Progenitor cell of endocrine pancreas (in vitro differentiated cells): ENCODE measurements at regions not wholly inside any gene's neighbourhood (a gene's known extent, or its start where the extent isn't known, plus 50 kb on each side); places are given as distances from the start of the nearest gene placed in this dataset.
A peak's percentile ranks its signal among the peaks of the same experiment; 100 is the strongest.
"Not testable (repeated sequence)": the region's sequence is repeated elsewhere in the genome, so short reads cannot be mapped to it uniquely, and the experiment has no call there.

Source experiments
- DNase-seq: peaks from one replicate; pipeline ENCODE4 v3.0.0; 2021; ENCODE audit warnings: low spot score; ENCODE audit not compliant: unreplicated experiment
- H3K27ac Mint-ChIP-seq: 2 replicates; pipeline ENCODE4 v1.8.0; 2021; ENCODE audit warnings: mild to moderate bottlenecking, moderate library complexity, mixed read lengths
- H3K27me3 Mint-ChIP-seq: 2 replicates; pipeline ENCODE4 v1.8.0; 2021; ENCODE audit warnings: mixed read lengths
- H3K36me3 Mint-ChIP-seq: 2 replicates; pipeline ENCODE4 v1.8.0; 2022; ENCODE audit warnings: mixed read lengths; ENCODE audit not compliant: insufficient read depth
- H3K4me1 Mint-ChIP-seq: 2 replicates; pipeline ENCODE4 v1.8.0; 2021; ENCODE audit warnings: low read depth, mixed read lengths
- H3K4me3 Mint-ChIP-seq: 2 replicates; pipeline ENCODE4 v1.8.0; 2021; ENCODE audit warnings: low read depth, mild to moderate bottlenecking, moderate library complexity, mixed read lengths
- H3K9me3 Mint-ChIP-seq: 2 replicates; pipeline ENCODE4 v1.8.0; 2021; ENCODE audit warnings: low read depth, mixed read lengths
- CTCF ChIP-seq: fragments of 200-600 bp; sonication (generic); IDR thresholded peaks from one replicate; pipeline ENCODE4 v1.5.0; 2021; ENCODE audit warnings: antibody characterized with exemption, mild to moderate bottlenecking; ENCODE audit not compliant: unreplicated experiment

GRCh38 chr5:147112899-147113298 lies 121.9 kb upstream of the STK32A start:
- peaks cover 15% of the 10 kb centered on the region for H3K4me1 Mint-ChIP-seq

GRCh38 chr5:147113967-147114366 lies 120.9 kb upstream of the STK32A start:
- peak overlapping the region; percentile 17 for H3K27ac Mint-ChIP-seq
- no peaks in the 10 kb centered on the region for H3K36me3 Mint-ChIP-seq

More at GRCh38 chr5:147112899-147113298, 121.9 kb upstream of the STK32A start:
- no peak for DNase-seq
- no peak overlapping the region for H3K4me3 Mint-ChIP-seq
- H3K36me3 Mint-ChIP-seq = no peaks in the 10 kb centered on the region
- no peak for TF ChIP-seq CTCF
- peaks cover 12% of the 10 kb centered on the region for H3K9me3 Mint-ChIP-seq
- H3K27ac Mint-ChIP-seq = no peak overlapping the region
- H3K27me3 Mint-ChIP-seq = no peaks in the 10 kb centered on the region

GRCh38 chr5:147139759-147140158 lies 95.1 kb upstream of the STK32A start:
- H3K27me3 Mint-ChIP-seq, H3K4me3 Mint-ChIP-seq, DNase-seq: not testable (repeated sequence)
- Mint-ChIP-seq H3K27ac (peak overlapping the region; percentile 92), H3K36me3 (peaks cover 28% of the 10 kb centered on the region), H3K4me1 (peaks cover 21% of the 10 kb centered on the region), H3K9me3 (peaks cover 32% of the 10 kb centered on the region)

More at GRCh38 chr5:147113967-147114366, 120.9 kb upstream of the STK32A start:
- TF ChIP-seq CTCF = no peak
- Mint-ChIP-seq H3K4me3 (no peak overlapping the region), H3K4me1 (peaks cover 15% of the 10 kb centered on the region), H3K9me3 (peaks cover 19% of the 10 kb centered on the region), H3K27me3 (no peaks in the 10 kb centered on the region)
- DNase-seq = no peak

GRCh38 chr5:147140558-147140957 lies 94.3 kb upstream of the STK32A start:
- DNase-seq = no peak
- Mint-ChIP-seq H3K27ac (peak overlapping the region; percentile 92), H3K36me3 (peaks cover 28% of the 10 kb centered on the region), H3K4me1 (peaks cover 21% of the 10 kb centered on the region), H3K27me3 (no peaks in the 10 kb centered on the region), H3K4me3 (peak overlapping the region; percentile 4), H3K9me3 (peaks cover 32% of the 10 kb centered on the region)
- peak; percentile 11 for TF ChIP-seq CTCF

GRCh38 chr5:147141580-147141979 lies 93.2 kb upstream of the STK32A start:
- DNase-seq, H3K4me3 Mint-ChIP-seq, H3K27me3 Mint-ChIP-seq: not testable (repeated sequence)
- Mint-ChIP-seq H3K9me3 (peaks cover 32% of the 10 kb centered on the region), H3K36me3 (peaks cover 28% of the 10 kb centered on the region), H3K27ac (peak overlapping the region; percentile 52), H3K4me1 (peaks cover 21% of the 10 kb centered on the region)

- peaks cover 21% of the 10 kb centered on the region for H3K4me1 Mint-ChIP-seq
- TF ChIP-seq CTCF = no peak
Measured at GRCh38 chr5:147143215-147143614, 91.6 kb upstream of the STK32A start.

More at GRCh38 chr5:147143215-147143614, 91.6 kb upstream of the STK32A start:
- peaks cover 22% of the 10 kb centered on the region for H3K9me3 Mint-ChIP-seq
- no peak for DNase-seq
- H3K27ac Mint-ChIP-seq = no peak overlapping the region
- H3K4me3 Mint-ChIP-seq = no peak overlapping the region
- H3K27me3 Mint-ChIP-seq = no peaks in the 10 kb centered on the region
- peaks cover 19% of the 10 kb centered on the region for H3K36me3 Mint-ChIP-seq
